HCT116 (cell line): ENCODE measurements at regions not wholly inside any gene's neighbourhood (a gene's known extent, or its start where the extent isn't known, plus 50 kb on each side); places are given as distances from the start of the nearest gene placed in this dataset.
A peak's percentile ranks its signal among the peaks of the same experiment; 100 is the strongest.

ENCODE experiments used
- ATAC-seq: fragments of 200-7000 bp; cut with Tn5 transposase; 2 replicates; pipeline ENCODE4 v1.9.1; 2020; ENCODE audit warnings: mild to moderate bottlenecking, moderate library complexity
- BruUV-seq: library from RNA; stranded (reverse); fragments of 400-500 nt; replicated peaks from 2 replicates; lab custom pipeline; 2021; lab: Mats Ljungman, UMichigan
- CTCF ChIA-PET: fragments of 300-600 bp; sonication (Branson Sonifier 250); formaldehyde crosslinking; loops from one replicate; lab custom pipeline; 2021; ENCODE audit warnings: antibody characterized with exemption; lab: Charles Lee
- POLR2A ChIA-PET: fragments of 300-600, 350-600 bp; sonication (Branson Sonifier 250); formaldehyde crosslinking; loops from one replicate; lab custom pipeline; 2021; ENCODE audit warnings: antibody characterized with exemption; lab: Charles Lee
- RAD21 ChIA-PET, 2 experiments: fragments of 300-600 bp; sonication (Branson Sonifier 250); formaldehyde crosslinking; loops; one replicate each; lab custom pipeline; 2023; ENCODE audit warnings: low total read pairs in 2 of 2; ENCODE audit not compliant: uncharacterized antibody in 2 of 2, unreplicated experiment in 2 of 2, low non-redundant PET in 1 of 2; lab: Charles Lee
- DNase-seq: peaks from one replicate; pipeline ENCODE4 v3.0.0-alpha.2; 2010; ENCODE audit warnings: low read depth, low spot score
- H2AFZ ChIP-seq: fragments of 200-600 bp; shearing (Covaris generic), sonication (generic); 2 replicates; pipeline ENCODE4 v1.6.1; 2017; ENCODE audit warnings: low read depth, mixed run types, mixed read lengths, antibody characterized with exemption, low read length; ENCODE audit not compliant: poor library complexity, severe bottlenecking
- H3K27ac ChIP-seq: 2 replicates; pipeline ENCODE4 v1.5.1; 2012; ENCODE audit warnings: low read depth, low read length
- H3K27me3 ChIP-seq: fragments of 200-600 bp; sonication (generic); 2 replicates; pipeline ENCODE4 v1.6.1; 2016; ENCODE audit warnings: mixed run types, low read length, mixed read lengths; ENCODE audit not compliant: insufficient read depth
- H3K36me3 ChIP-seq, 2 experiments: fragments of 200-500 bp in 1 of 2; fragments of 200-600 bp in 1 of 2; sonication (Bioruptor generic) in 1 of 2; sonication (generic) in 1 of 2; 2 replicates each; pipeline versions ENCODE4 v1.5.1 to v1.6.1; 2014 to 2016; ENCODE audit warnings: low read length in 2 of 2, inconsistent platforms in 1 of 2, mixed read lengths in 1 of 2, mixed run types in 1 of 2; ENCODE audit not compliant: insufficient read depth in 2 of 2, control insufficient read depth in 1 of 2
- H3K4me1 ChIP-seq, 2 experiments: fragments of 200-600 bp in 1 of 2; sonication (generic) in 1 of 2; 2 replicates each; pipeline versions ENCODE4 v1.5.1 to v1.6.1; 2012 to 2017; ENCODE audit warnings: low read length in 2 of 2, inconsistent platforms in 1 of 2, mild to moderate bottlenecking in 1 of 2, mixed read lengths in 1 of 2, mixed run types in 1 of 2, moderate library complexity in 1 of 2; ENCODE audit not compliant: insufficient read depth in 2 of 2, control insufficient read depth in 1 of 2
- H3K4me2 ChIP-seq: fragments of 200-600 bp; sonication (generic); 2 replicates; pipeline ENCODE4 v1.6.1; 2017; ENCODE audit warnings: mixed run types, low read length, mixed read lengths
- H3K4me3 ChIP-seq, 2 experiments: fragments of 200-600 bp in 1 of 2; sonication (generic) in 1 of 2; replicated peaks in 1 of 2; 2 replicates each; pipeline ENCODE4 v1.5.1; 2011 to 2016; ENCODE audit warnings: low read length in 2 of 2, control low read depth in 1 of 2, low read depth in 1 of 2, mild to moderate bottlenecking in 1 of 2, mixed read lengths in 1 of 2, mixed run types in 1 of 2
- H3K79me2 ChIP-seq: fragments of 200-600 bp; sonication (generic); 2 replicates; pipeline ENCODE4 v1.6.1; 2017; ENCODE audit warnings: mild to moderate bottlenecking, mixed run types, low read length, moderate library complexity, mixed read lengths; ENCODE audit not compliant: insufficient read depth
- H3K9ac ChIP-seq: fragments of 200-600 bp; sonication (generic); 2 replicates; pipeline ENCODE4 v1.6.1; 2016; ENCODE audit warnings: low read length, mixed read lengths
- H3K9me2 ChIP-seq: fragments of 200-600 bp; sonication (generic), shearing (Covaris generic); 2 replicates; pipeline ENCODE4 v1.6.1; 2017; ENCODE audit warnings: mixed run types, mild to moderate bottlenecking, moderate library complexity; ENCODE audit not compliant: insufficient read depth
- H3K9me3 ChIP-seq, 2 experiments: fragments of 200-500 bp in 1 of 2; fragments of 200-600 bp in 1 of 2; sonication (Bioruptor generic) in 1 of 2; sonication (generic) in 1 of 2; 2 replicates each; pipeline ENCODE4 v1.6.1; 2014 to 2017; ENCODE audit warnings: low read length in 2 of 2, mixed read lengths in 2 of 2, inconsistent platforms in 1 of 2, low read depth in 1 of 2, mild to moderate bottlenecking in 1 of 2, mixed run types in 1 of 2, moderate library complexity in 1 of 2; ENCODE audit not compliant: control insufficient read depth in 1 of 2, insufficient read depth in 1 of 2
- H4K20me1 ChIP-seq: fragments of 200-600 bp; sonication (generic), shearing (Covaris generic); 2 replicates; pipeline ENCODE4 v1.6.1; 2017; ENCODE audit warnings: mixed run types, mild to moderate bottlenecking, moderate library complexity; ENCODE audit not compliant: insufficient read depth
- CBX3 ChIP-seq: IDR thresholded peaks from 2 replicates; pipeline ENCODE4 v1.6.1; 2012; ENCODE audit warnings: low read depth
- FOSL1 ChIP-seq: IDR thresholded peaks from 2 replicates; pipeline ENCODE4 v1.6.1; 2012; ENCODE audit warnings: low read depth
- JUND ChIP-seq: IDR thresholded peaks from 2 replicates; pipeline ENCODE4 v1.6.1; 2012
- POLR2A ChIP-seq: IDR thresholded peaks from 2 replicates; pipeline ENCODE4 v1.7.0; 2011; ENCODE audit warnings: borderline replicate concordance; ENCODE audit not compliant: insufficient read depth, insufficient read length; ENCODE audit errors: extremely low read depth
- POLR2AphosphoS5 ChIP-seq: IDR thresholded peaks from 2 replicates; pipeline ENCODE4 v1.6.1; 2011; ENCODE audit warnings: mild to moderate bottlenecking, low read depth, low read length, moderate library complexity
- RAD21 ChIP-seq: IDR thresholded peaks from 2 replicates; pipeline ENCODE4 v1.6.1; 2012; ENCODE audit warnings: low read depth, mild to moderate bottlenecking
- REST ChIP-seq: IDR thresholded peaks from 2 replicates; pipeline ENCODE4 v1.6.1; 2012; ENCODE audit warnings: low read depth
- SP1 ChIP-seq: IDR thresholded peaks from 2 replicates; pipeline ENCODE4 v1.6.1; 2012; ENCODE audit warnings: low read depth
- ZBTB33 ChIP-seq: IDR thresholded peaks from 2 replicates; pipeline ENCODE4 v1.6.1; 2011; ENCODE audit warnings: mild to moderate bottlenecking, low read length, moderate library complexity; ENCODE audit not compliant: insufficient replicate concordance; ENCODE audit errors: extremely low read depth
- ZFX ChIP-seq: fragments of 450-650 bp; IDR thresholded peaks from 2 replicates; pipeline ENCODE4 v1.6.1; 2017
- ZNF274 ChIP-seq: fragments of 200-500 bp; sonication (Bioruptor generic); IDR thresholded peaks from 2 replicates; pipeline ENCODE4 v1.6.1; 2014; ENCODE audit warnings: mild to moderate bottlenecking, low read depth, low read length, inconsistent platforms
- intact Hi-C: fragments of 100-400 bp; cut with micrococcal nuclease; formaldehyde crosslinking; loops from 2 replicates; pipeline ENCODE4 v1.10.0; 2022

- CTCF ChIA-PET = no interaction called here
- H3K4me3 ChIP-seq = no peak overlapping the region
Measured at GRCh38 chr1:93804412-93804811, 74.6 kb downstream of the DNTTIP2 start.

More at GRCh38 chr1:93804412-93804811, 74.6 kb downstream of the DNTTIP2 start:
- BruUV-seq = no TSS peak
- peak; percentile 57 for TF ChIP-seq JUND
- peak; percentile 67 for TF ChIP-seq SP1
- TF ChIP-seq ZBTB33 = no peak
- TF ChIP-seq POLR2AphosphoS5 = 0 out of 2 replicates have a peak, but pooled peaks have one; percentile 25
- TF ChIP-seq CBX3 = peak; percentile 74; the same call in 1 of the 2 replicates
- TF ChIP-seq REST = no peak
- peak; percentile 20; the same call in 1 of the 2 replicates for TF ChIP-seq RAD21
- no peak for TF ChIP-seq POLR2A
- no peak for TF ChIP-seq ZFX
- TF ChIP-seq FOSL1 = peak; percentile 42; the same call in 1 of the 2 replicates
- no peak for TF ChIP-seq ZNF274
- H2AFZ ChIP-seq = no peak overlapping the region
- intact Hi-C loops = no loop called here
- H3K9me3 ChIP-seq = no peaks in the 10 kb centered on the region
- peaks cover 0 to 22% of the 10 kb centered on the region in 2 experiments; a peak in 2 of 4 replicates for H3K4me1 ChIP-seq
- RAD21 ChIA-PET = no interaction called here
- DNase-seq (no peak), ATAC-seq (peak; percentile 70)
- no peaks in the 10 kb centered on the region for H3K27me3 ChIP-seq
- H3K36me3 ChIP-seq = no peaks in the 10 kb centered on the region
- peak overlapping the region; percentile 20 for H3K4me2 ChIP-seq
- no peak overlapping the region for H3K27ac ChIP-seq
- POLR2A ChIA-PET = no interaction called here
- H3K9me2 ChIP-seq = no peaks in the 10 kb centered on the region
- H3K79me2 ChIP-seq = no peaks in the 10 kb centered on the region
- no peaks in the 10 kb centered on the region for H4K20me1 ChIP-seq
- no peak overlapping the region for H3K9ac ChIP-seq
